CD14-positive monocyte (primary cell): ENCODE measurements at regions not wholly inside any gene's neighbourhood (a gene's known extent, or its start where the extent isn't known, plus 50 kb on each side); places are given as distances from the start of the nearest gene placed in this dataset.

Experiments used
- DNase-seq, 3 donors: peaks; one replicate each; pipeline ENCODE4 v3.0.0-alpha.2; 2011 to 2022
- H2AFZ ChIP-seq: 2 replicates; pipeline ENCODE4 v1.6.0; 2012; ENCODE audit warnings: mild to moderate bottlenecking, low read depth, low read length, inconsistent platforms; ENCODE audit not compliant: insufficient read depth, poor library complexity, severe bottlenecking
- H3K27ac ChIP-seq, 2 donors: 1 replicate in 1 of 2; 2 replicates in 1 of 2; pipeline ENCODE4 v1.5.1; 2012 to 2013; ENCODE audit warnings: low read length in 2 of 2, control low read depth in 1 of 2, inconsistent platforms in 1 of 2, low read depth in 1 of 2, mild to moderate bottlenecking in 1 of 2
- H3K27me3 ChIP-seq, 2 donors: one replicate each; pipeline versions ENCODE4 v1.6.0 to v1.6.1; 2011 to 2013; ENCODE audit warnings: low read length in 2 of 2; ENCODE audit not compliant: control insufficient read depth in 2 of 2, insufficient read depth in 2 of 2
- H3K36me3 ChIP-seq, 2 donors: replicated peaks in 1 of 2; 1 replicate in 1 of 2; 2 replicates in 1 of 2; pipeline versions ENCODE4 v1.5.1 to v1.6.1; 2012 to 2013; ENCODE audit warnings: low read length in 2 of 2, control low read depth in 1 of 2, inconsistent platforms in 1 of 2, mild to moderate bottlenecking in 1 of 2; ENCODE audit not compliant: insufficient read depth in 2 of 2, control insufficient read depth in 1 of 2
- H3K4me1 ChIP-seq, 2 donors: 1 replicate in 1 of 2; 2 replicates in 1 of 2; pipeline versions ENCODE4 v1.5.1 to v1.6.1; 2012 to 2013; ENCODE audit warnings: low read length in 2 of 2, control low read depth in 1 of 2, inconsistent platforms in 1 of 2, mild to moderate bottlenecking in 1 of 2, moderate library complexity in 1 of 2; ENCODE audit not compliant: insufficient read depth in 2 of 2, control insufficient read depth in 1 of 2
- H3K4me2 ChIP-seq: replicated peaks from 2 replicates; pipeline ENCODE3; 2012; ENCODE audit warnings: low read length, moderate library complexity, mild to moderate bottlenecking; ENCODE audit not compliant: poor library complexity, severe bottlenecking; ENCODE audit errors: extremely low read depth
- H3K4me3 ChIP-seq, 3 experiments: fragments of 200-600 bp in 1 of 3; sonication (generic) in 1 of 3; replicated peaks in 1 of 3; 1 replicate in 2 of 3; 2 replicates in 1 of 3; pipeline ENCODE4 v1.5.1; 2011 to 2013; ENCODE audit warnings: low read length in 3 of 3, mild to moderate bottlenecking in 3 of 3, control low read depth in 2 of 3, low read depth in 2 of 3, inconsistent platforms in 1 of 3, moderate library complexity in 1 of 3
- H3K79me2 ChIP-seq: 2 replicates; pipeline ENCODE4 v1.6.0; 2012; ENCODE audit warnings: mild to moderate bottlenecking, control low read depth, inconsistent platforms, low read length, moderate library complexity; ENCODE audit not compliant: insufficient read depth
- H3K9ac ChIP-seq: 2 replicates; pipeline ENCODE4 v1.6.0; 2017; ENCODE audit warnings: low read length, mild to moderate bottlenecking; ENCODE audit not compliant: insufficient read depth, poor library complexity, severe bottlenecking
- H3K9me3 ChIP-seq, 2 donors: replicated peaks in 1 of 2; 1 replicate in 1 of 2; 2 replicates in 1 of 2; pipeline versions ENCODE4 v1.5.1 to v1.6.1; 2012 to 2013; ENCODE audit warnings: low read length in 2 of 2, control low read depth in 1 of 2; ENCODE audit not compliant: control insufficient read depth in 1 of 2, insufficient read depth in 1 of 2
- H4K20me1 ChIP-seq: 2 replicates; pipeline ENCODE4 v1.6.0; 2012; ENCODE audit warnings: mild to moderate bottlenecking, low read length, control low read depth, moderate library complexity; ENCODE audit not compliant: insufficient read depth
- H3K27ac Mint-ChIP-seq, 7 donors: one replicate each; pipeline ENCODE4 v1.8.0; 2020; ENCODE audit warnings: mild to moderate bottlenecking in 7 of 7, mixed read lengths in 7 of 7, moderate library complexity in 6 of 7, inconsistent platforms in 2 of 7
- H3K27me3 Mint-ChIP-seq, 3 donors: one replicate each; pipeline ENCODE4 v1.8.0; 2021 to 2022; ENCODE audit warnings: low read depth in 3 of 3, mild to moderate bottlenecking in 3 of 3, mixed read lengths in 3 of 3, moderate library complexity in 3 of 3, inconsistent platforms in 1 of 3
- H3K36me3 Mint-ChIP-seq, 2 donors: one replicate each; pipeline ENCODE4 v1.8.0; 2020; ENCODE audit warnings: mixed read lengths in 2 of 2, inconsistent platforms in 1 of 2, mild to moderate bottlenecking in 1 of 2
- H3K4me1 Mint-ChIP-seq: one replicate; pipeline ENCODE4 v1.8.0; 2020; ENCODE audit warnings: mild to moderate bottlenecking, mixed read lengths
- H3K4me3 Mint-ChIP-seq, 2 donors: one replicate each; pipeline ENCODE4 v1.8.0; 2020; ENCODE audit warnings: mild to moderate bottlenecking in 2 of 2, mixed read lengths in 2 of 2, moderate library complexity in 1 of 2
- H3K9me3 Mint-ChIP-seq, 7 donors: one replicate each; pipeline ENCODE4 v1.8.0; 2020 to 2022; ENCODE audit warnings: mixed read lengths in 7 of 7, mild to moderate bottlenecking in 6 of 7, moderate library complexity in 6 of 7, inconsistent platforms in 2 of 7
- WGBS: methylation state at CpG from one replicate; pipeline ENCODE4 v1.1.5; 2013; ENCODE audit warnings: missing lambda C conversion rate; ENCODE audit not compliant: insufficient coverage; 5-methylcytosine and 5-hydroxymethylcytosine counted together
- intact Hi-C, 2 donors: fragments of 100-400 bp; cut with micrococcal nuclease; formaldehyde crosslinking; loops; one replicate each; pipeline versions ENCODE4 v1.15.0 to v1.15.1; 2023
- TF ChIP-seq, protein P1 (sequence below): fragments of 200-600 bp; IDR thresholded peaks from one replicate; pipeline ENCODE4 v1.8.0; 2022; ENCODE audit warnings: antibody characterized with exemption, mild to moderate bottlenecking

DNA sequence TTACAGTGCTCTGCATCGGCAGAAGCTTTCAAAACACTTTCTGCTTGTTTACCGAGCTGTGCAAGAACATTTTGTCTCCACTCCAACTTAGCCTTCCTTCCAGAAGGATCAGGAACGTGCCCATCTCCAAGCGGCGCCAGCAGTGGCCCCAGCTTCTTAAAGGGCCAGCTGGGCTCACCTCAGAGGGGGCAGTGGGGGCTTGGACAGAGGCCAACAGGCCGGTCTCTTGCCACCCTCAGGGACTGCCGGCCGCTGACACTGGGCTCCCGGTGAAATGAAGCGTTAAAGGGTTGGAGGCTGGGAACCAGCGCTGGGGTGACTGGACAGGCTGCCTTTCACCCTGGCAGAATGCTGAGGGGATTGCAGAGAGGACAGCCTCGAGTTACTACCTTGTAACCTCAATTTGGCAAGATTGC lies 67.0 kb upstream of the RNU6ATAC start:
- TF ChIP-seq, protein P1, sequence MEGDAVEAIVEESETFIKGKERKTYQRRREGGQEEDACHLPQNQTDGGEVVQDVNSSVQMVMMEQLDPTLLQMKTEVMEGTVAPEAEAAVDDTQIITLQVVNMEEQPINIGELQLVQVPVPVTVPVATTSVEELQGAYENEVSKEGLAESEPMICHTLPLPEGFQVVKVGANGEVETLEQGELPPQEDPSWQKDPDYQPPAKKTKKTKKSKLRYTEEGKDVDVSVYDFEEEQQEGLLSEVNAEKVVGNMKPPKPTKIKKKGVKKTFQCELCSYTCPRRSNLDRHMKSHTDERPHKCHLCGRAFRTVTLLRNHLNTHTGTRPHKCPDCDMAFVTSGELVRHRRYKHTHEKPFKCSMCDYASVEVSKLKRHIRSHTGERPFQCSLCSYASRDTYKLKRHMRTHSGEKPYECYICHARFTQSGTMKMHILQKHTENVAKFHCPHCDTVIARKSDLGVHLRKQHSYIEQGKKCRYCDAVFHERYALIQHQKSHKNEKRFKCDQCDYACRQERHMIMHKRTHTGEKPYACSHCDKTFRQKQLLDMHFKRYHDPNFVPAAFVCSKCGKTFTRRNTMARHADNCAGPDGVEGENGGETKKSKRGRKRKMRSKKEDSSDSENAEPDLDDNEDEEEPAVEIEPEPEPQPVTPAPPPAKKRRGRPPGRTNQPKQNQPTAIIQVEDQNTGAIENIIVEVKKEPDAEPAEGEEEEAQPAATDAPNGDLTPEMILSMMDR: no peak
- H3K79me2 ChIP-seq: no peaks in the 10 kb centered on the region
- peaks cover 4 to 10% (median 8%) of the 10 kb centered on the region in 3 donors for H3K27me3 Mint-ChIP-seq
- no peak overlapping the region for H3K4me2 ChIP-seq
- no peak overlapping the region for H2AFZ ChIP-seq
- WGBS: 85% methylated on average over 9 of the region's 12 CpGs
- H3K4me1 Mint-ChIP-seq: peaks cover 7% of the 10 kb centered on the region
- no peaks in the 10 kb centered on the region for H4K20me1 ChIP-seq
- no peaks in the 10 kb centered on the region for H3K27me3 ChIP-seq
- H3K27ac ChIP-seq: no peak overlapping the region
- DNase-seq: no peak
- intact Hi-C loops: no loop called here
- no peaks in the 10 kb centered on the region for H3K36me3 ChIP-seq
- H3K9me3 Mint-ChIP-seq: peaks cover 0 to 3% (median 0%) of the 10 kb centered on the region in 7 donors
- no peak overlapping the region for H3K9ac ChIP-seq
- H3K4me3 ChIP-seq: no peak overlapping the region
- H3K27ac Mint-ChIP-seq: no peak overlapping the region
- no peaks in the 10 kb centered on the region for H3K9me3 ChIP-seq
- H3K36me3 Mint-ChIP-seq: no peaks in the 10 kb centered on the region
- H3K4me3 Mint-ChIP-seq: no peak overlapping the region
- peaks cover 5 to 8% of the 10 kb centered on the region in 2 donors for H3K4me1 ChIP-seq

DNA sequence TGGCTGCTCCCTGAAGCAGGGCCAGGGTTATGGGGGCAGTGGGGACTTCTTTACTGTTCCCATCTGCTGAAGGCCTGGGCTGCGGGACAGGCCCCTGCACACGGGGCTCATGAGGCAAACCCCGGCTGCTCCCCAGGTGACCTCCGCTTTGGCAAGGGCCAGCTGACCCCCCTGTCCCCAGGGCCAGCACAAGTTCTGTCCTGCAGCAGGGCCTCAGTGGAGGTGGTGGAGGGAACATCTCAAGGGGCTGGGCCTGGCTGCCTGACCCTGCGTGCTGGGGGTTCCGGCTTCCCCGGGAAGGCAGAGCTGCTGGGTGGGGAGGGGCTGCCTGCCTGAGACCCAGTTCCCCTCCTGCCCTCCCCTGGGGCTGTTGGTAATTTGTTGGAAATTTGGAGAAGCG lies 67.4 kb upstream of the RNU6ATAC start:
- no peak overlapping the region for H2AFZ ChIP-seq
- Mint-ChIP-seq H3K4me1 (peaks cover 3% of the 10 kb centered on the region), H3K9me3 (peaks cover 0 to 3% (median 0%) of the 10 kb centered on the region in 7 donors), H3K36me3 (no peaks in the 10 kb centered on the region), H3K4me3 (no peak overlapping the region), H3K27ac (no peak overlapping the region), H3K27me3 (peaks cover 4 to 10% (median 8%) of the 10 kb centered on the region in 3 donors)
- no peaks in the 10 kb centered on the region for H3K36me3 ChIP-seq
- no peaks in the 10 kb centered on the region for H4K20me1 ChIP-seq
- H3K27ac ChIP-seq: no peak overlapping the region
- intact Hi-C loops: no loop called here
- H3K27me3 ChIP-seq: no peaks in the 10 kb centered on the region
- no peaks in the 10 kb centered on the region for H3K9me3 ChIP-seq
- DNase-seq: no peak
- WGBS: 96% methylated on average over 4 of the region's 8 CpGs
- TF ChIP-seq, protein P1: no peak
- H3K9ac ChIP-seq: no peak overlapping the region
- no peaks in the 10 kb centered on the region for H3K79me2 ChIP-seq
- peaks cover under 1 to 4% of the 10 kb centered on the region in 2 donors for H3K4me1 ChIP-seq
- H3K4me2 ChIP-seq: no peak overlapping the region
- no peak overlapping the region for H3K4me3 ChIP-seq
